ENCODE measurements at regions not wholly inside any gene's neighbourhood (a gene's known extent, or its start where the extent isn't known, plus 50 kb on each side); places are given as distances from the start of the nearest gene placed in this dataset.

DNA sequence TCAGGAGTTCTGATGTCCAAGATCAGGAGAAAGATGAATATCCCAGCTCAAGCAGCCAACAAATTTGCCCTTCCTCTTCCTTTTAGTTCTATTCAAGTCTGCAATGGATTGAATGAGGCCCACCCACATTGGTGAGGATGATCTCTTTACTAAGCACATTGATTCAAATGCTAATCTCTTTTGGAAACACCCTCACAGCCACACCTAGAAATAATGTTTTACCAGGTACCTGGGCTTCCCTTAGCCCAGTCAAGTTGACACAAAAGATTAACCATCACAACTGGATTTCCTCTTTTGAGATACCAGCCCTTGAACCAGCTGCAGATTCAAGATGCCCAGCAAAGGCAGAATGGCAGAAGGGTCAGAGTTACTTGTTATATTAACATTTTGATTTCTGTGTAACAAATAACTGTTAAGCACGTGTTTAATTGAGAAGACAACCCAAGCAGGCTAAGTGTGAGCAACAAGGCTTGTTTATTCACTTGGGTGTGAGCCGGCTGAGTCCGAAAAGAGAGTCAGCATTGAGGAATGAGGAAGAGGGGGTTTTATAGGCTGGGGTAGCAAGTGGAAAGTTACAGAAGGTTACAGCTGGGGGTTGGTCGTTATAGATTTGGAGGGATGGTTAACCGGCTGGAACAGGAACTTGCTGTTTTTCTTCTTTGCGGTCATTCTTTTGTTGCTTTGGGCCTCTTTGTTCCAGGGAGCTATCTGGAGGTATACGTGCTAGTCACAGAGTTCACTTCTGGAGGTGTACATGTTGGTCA, 180.3 kb downstream of the EMP1 start:
- Histone ChIP-seq H3K9me3 (ENCODE audit: control insufficient read depth, insufficient read depth, low read length) (no peaks in the 10 kb centered on the region), H3K36me3 (ENCODE audit: control insufficient read depth, insufficient read depth, low read length) (no peaks in the 10 kb centered on the region), H3K27ac (ENCODE audit: low read length) (no peak overlapping the region), H3K27me3 (ENCODE audit: control insufficient read depth, insufficient read depth, low read length) (no peaks in the 10 kb centered on the region), H3K4me3 (ENCODE audit: low read length) (no peak overlapping the region), H3K4me1 (ENCODE audit: control insufficient read depth, insufficient read depth, low read length) (no peaks in the 10 kb centered on the region)
- no peak for ATAC-seq
- H3K4me3 Mint-ChIP-seq, result no peak overlapping the region
- DNase-seq, result no peak
- no peaks in the 10 kb centered on the region for H3K36me3 Mint-ChIP-seq
- intact Hi-C loops (cut with micrococcal nuclease), result no loop called here
- WGBS (ENCODE audit: insufficient coverage), result 90% methylated on average over 7 of the region's 7 CpGs
- no peaks in the 10 kb centered on the region for H3K9me3 Mint-ChIP-seq
- TF ChIP-seq, protein P1, sequence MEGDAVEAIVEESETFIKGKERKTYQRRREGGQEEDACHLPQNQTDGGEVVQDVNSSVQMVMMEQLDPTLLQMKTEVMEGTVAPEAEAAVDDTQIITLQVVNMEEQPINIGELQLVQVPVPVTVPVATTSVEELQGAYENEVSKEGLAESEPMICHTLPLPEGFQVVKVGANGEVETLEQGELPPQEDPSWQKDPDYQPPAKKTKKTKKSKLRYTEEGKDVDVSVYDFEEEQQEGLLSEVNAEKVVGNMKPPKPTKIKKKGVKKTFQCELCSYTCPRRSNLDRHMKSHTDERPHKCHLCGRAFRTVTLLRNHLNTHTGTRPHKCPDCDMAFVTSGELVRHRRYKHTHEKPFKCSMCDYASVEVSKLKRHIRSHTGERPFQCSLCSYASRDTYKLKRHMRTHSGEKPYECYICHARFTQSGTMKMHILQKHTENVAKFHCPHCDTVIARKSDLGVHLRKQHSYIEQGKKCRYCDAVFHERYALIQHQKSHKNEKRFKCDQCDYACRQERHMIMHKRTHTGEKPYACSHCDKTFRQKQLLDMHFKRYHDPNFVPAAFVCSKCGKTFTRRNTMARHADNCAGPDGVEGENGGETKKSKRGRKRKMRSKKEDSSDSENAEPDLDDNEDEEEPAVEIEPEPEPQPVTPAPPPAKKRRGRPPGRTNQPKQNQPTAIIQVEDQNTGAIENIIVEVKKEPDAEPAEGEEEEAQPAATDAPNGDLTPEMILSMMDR (IDR thresholded peaks at IDR 0.05), result no peak
- H3K4me1 Mint-ChIP-seq, result no peaks in the 10 kb centered on the region
- H3K27me3 Mint-ChIP-seq (ENCODE audit: low read depth in 2 of 2), result peaks cover 2 to 8% of the 10 kb centered on the region in 2 donors
- no peak overlapping the region for H3K27ac Mint-ChIP-seq

DNA sequence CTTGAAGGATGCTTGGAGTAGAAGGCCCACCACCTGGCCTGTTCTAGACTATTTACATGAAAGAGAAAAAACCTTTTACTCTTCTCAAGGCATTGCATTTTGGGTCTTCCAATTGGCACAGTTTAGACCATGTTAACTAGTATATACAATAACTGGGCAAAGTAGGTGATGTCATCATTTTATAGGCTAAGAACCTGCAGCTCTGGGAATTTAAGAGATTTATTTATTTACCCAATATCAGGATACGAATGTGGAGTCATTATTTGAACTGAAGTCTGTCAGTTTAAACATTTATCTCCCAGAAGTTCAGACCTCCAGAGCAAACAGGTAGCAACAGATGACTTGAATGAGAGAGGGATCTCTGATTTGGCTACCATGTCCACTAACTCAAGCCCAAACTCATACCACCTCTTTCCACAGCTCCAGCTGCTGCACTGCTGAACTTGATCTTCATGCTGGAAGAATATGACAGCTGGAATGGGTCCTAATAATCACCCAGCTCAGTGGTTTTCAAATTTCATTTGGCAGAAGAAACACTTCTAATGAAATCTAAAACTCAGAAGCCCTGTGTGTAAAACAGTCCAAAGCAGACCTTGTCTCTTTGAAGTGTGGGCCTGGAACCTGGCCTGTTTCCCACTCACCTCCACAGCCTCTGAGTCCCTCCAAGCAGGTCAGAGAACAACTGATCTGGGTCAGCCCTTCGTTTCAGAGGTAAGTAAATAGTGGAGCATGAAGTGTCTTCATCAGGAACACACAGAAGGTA, 179.2 kb downstream of the EMP1 start:
- H3K4me3 ChIP-seq (ENCODE audit: low read length), result no peak overlapping the region
- no peak overlapping the region for H3K27ac Mint-ChIP-seq

DNA sequence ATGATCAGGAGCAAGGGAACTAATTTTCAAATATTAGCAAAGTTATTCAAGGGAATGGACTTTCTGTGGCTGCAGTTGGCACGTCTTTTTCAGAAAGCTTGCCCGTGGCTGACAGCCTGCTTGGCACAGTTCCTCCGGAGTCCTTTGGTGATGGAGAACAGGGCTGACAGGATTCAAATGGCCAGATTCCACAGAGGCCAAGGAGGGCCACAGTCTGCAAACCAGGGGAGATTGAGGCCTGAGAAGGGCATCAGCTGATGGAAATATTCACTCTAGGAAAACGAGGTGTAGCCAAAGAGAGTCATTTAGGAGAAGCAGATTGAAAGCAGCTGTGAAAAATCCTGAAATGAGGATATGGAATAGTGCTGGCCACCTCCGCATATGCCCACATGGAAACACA, 178.3 kb downstream of the EMP1 start:
- Histone ChIP-seq H3K4me3 (ENCODE audit: low read length) (no peak overlapping the region), H3K9me3 (ENCODE audit: control insufficient read depth, insufficient read depth, low read length) (no peaks in the 10 kb centered on the region), H3K4me1 (ENCODE audit: control insufficient read depth, insufficient read depth, low read length) (no peaks in the 10 kb centered on the region), H3K27ac (ENCODE audit: low read length) (no peak overlapping the region), H3K27me3 (ENCODE audit: control insufficient read depth, insufficient read depth, low read length) (no peaks in the 10 kb centered on the region), H3K36me3 (ENCODE audit: control insufficient read depth, insufficient read depth, low read length) (no peaks in the 10 kb centered on the region)
- no peak for ATAC-seq
- Mint-ChIP-seq H3K9me3 (no peaks in the 10 kb centered on the region), H3K36me3 (no peaks in the 10 kb centered on the region), H3K27me3 (ENCODE audit: low read depth in 2 of 2) (peaks cover 4 to 11% of the 10 kb centered on the region in 2 donors), H3K27ac (no peak overlapping the region), H3K4me1 (no peaks in the 10 kb centered on the region), H3K4me3 (no peak overlapping the region)
- WGBS (ENCODE audit: insufficient coverage), result 86% methylated on average over 5 of the region's 5 CpGs
- DNase-seq, result no peak
- TF ChIP-seq, protein P1 (IDR thresholded peaks at IDR 0.05), result no peak
- intact Hi-C loops (cut with micrococcal nuclease), result no loop called here

More for the DNA sequence above, 179.2 kb downstream of the EMP1 start:
- Histone ChIP-seq H3K27ac (ENCODE audit: low read length) (no peak overlapping the region), H3K36me3 (ENCODE audit: control insufficient read depth, insufficient read depth, low read length) (no peaks in the 10 kb centered on the region), H3K4me1 (ENCODE audit: control insufficient read depth, insufficient read depth, low read length) (no peaks in the 10 kb centered on the region), H3K9me3 (ENCODE audit: control insufficient read depth, insufficient read depth, low read length) (no peaks in the 10 kb centered on the region), H3K27me3 (ENCODE audit: control insufficient read depth, insufficient read depth, low read length) (no peaks in the 10 kb centered on the region)
- WGBS (ENCODE audit: insufficient coverage), result 59% methylated on average over 2 of the region's 2 CpGs
- Mint-ChIP-seq H3K4me1 (no peaks in the 10 kb centered on the region), H3K4me3 (no peak overlapping the region), H3K36me3 (no peaks in the 10 kb centered on the region), H3K9me3 (no peaks in the 10 kb centered on the region), H3K27me3 (ENCODE audit: low read depth in 2 of 2) (peaks cover 7 to 10% of the 10 kb centered on the region in 2 donors)
- no peak for ATAC-seq
- no peak for DNase-seq
- intact Hi-C loops (cut with micrococcal nuclease), result no loop called here
- TF ChIP-seq, protein P1 (IDR thresholded peaks at IDR 0.05), result no peak
